GM18505 (cell line): ENCODE measurements at regions not wholly inside any gene's neighbourhood (a gene's known extent, or its start where the extent isn't known, plus 50 kb on each side); places are given as distances from the start of the nearest gene placed in this dataset.

ENCODE experiments used
- ATAC-seq: cut with Tn5 transposase; IDR thresholded peaks from one replicate; pipeline ENCODE4 v1.9.1; 2021; ENCODE audit not compliant: unreplicated experiment
- POLR2A ChIP-seq: IDR thresholded peaks from 4 replicates; pipeline ENCODE4 v1.6.1; 2011; ENCODE audit warnings: borderline replicate concordance; ENCODE audit not compliant: insufficient read depth, insufficient read length; ENCODE audit errors: extremely low read depth

GRCh38 chr12:124419292-124420040 lies 124.6 kb downstream of the RFLNA start:
- ATAC-seq = no peak

GRCh38 chr12:124418791-124419190 lies 123.9 kb downstream of the RFLNA start:
- no peak for ATAC-seq
- TF ChIP-seq POLR2A = no peak

More at GRCh38 chr12:124419292-124420040, 124.6 kb downstream of the RFLNA start:
- no peak for TF ChIP-seq POLR2A

DNA sequence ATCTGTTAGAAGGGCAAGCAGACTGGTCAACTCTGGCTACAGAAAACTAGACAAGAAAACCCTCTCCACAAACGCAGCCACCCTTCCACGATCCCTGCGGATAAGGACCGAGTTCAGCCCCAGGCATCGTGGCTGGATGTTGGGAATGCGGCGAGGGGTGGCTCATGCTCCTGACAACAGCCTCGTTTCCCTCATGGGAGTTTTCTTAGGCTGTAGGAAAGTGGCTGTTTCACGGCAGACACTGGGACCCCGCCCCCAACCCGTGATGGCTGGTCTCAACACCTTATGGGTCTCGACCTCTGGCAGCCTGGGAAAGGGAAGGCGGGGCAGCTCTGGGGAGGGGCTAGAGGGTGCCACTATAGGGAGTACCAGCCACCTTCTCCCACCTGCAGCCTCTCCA lies 123.3 kb downstream of the RFLNA start:
- TF ChIP-seq POLR2A = no peak
- no peak for ATAC-seq

DNA sequence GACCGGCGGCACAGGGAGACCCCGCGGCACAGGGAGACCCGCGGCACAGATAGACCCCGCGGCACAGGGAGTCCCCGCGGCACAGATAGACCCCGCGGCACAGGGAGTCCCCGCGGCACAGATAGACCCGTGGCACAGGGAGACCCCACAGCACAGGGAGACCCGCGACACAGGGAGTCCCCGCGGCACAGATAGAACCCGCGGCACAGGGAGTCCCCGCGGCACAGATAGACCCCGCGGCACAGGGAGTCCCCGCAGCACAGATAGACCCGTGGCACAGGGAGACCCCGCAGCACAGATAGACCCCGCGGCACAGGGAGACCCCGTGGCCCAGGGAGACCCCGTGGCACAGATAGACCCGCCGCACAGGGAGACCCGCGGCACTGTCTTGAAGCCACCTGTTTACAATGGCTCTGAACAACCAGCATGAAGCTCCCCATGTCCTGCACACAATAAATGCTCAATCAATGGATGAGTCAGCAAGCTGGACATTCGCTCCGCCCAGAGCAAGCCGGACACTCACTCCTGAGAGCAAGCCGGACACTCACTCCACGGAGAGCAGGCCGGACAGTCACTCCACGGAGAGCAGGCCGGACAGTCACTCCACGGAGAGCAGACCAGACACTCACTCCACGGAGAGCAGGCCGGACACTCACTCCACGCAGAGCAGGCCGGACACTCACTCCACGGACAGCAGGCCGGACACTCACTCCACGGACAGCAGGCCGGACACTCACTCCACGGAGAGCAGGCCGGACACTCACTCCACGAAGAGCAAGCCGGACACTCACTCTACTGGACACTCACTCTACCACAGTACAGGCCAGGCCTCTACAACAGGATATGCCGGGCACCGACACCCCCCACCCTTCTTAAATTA lies 121.9 kb downstream of the RFLNA start:
- no peak for ATAC-seq
- no peak for TF ChIP-seq POLR2A

GRCh38 chr12:124415064-124415463 lies 120.2 kb downstream of the RFLNA start:
- ATAC-seq = no peak
- no peak for TF ChIP-seq POLR2A

GRCh38 chr12:124413915-124414314 lies 119.0 kb downstream of the RFLNA start:
- no peak for TF ChIP-seq POLR2A
- no peak for ATAC-seq

- TF ChIP-seq POLR2A = no peak
- no peak for ATAC-seq
These were observed 118.5 kb downstream of the RFLNA start for GRCh38 chr12:124413401-124413800.

GRCh38 chr12:124412646-124413015 lies 117.7 kb downstream of the RFLNA start:
- no peak for ATAC-seq

DNA sequence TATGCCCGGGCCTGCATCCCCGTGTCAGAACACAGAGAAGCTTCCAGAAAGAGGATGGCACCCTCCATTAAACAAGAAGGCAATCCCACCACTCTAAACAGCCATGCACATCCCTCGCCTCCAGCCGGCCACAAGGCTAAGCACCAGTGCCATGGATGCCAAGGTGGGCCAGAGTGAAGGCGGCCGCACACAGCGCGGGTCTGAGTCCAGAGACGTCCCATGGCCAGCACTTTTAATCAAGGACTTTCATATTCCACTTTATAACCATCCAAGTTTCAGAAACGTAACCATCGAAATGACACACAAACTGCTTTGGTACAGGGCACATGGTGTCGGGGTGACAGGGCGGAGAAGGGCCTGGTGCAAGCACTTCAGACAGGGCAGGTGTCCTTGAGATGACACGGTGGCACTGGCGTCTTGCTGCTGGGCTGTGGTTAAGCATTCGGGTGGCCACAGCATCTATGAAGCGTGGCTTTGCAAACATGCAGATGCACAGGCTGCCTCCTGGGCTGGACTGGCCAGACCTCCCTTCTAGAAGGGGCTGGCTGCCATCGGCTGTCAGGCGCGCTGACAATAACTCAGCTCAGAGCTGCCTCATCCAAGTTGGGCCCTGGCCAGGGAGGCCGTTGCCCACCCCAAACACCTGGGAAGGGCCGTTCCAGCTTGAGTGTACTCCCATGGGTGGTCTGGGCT lies 117.2 kb downstream of the RFLNA start:
- no peak for TF ChIP-seq POLR2A
- no peak for ATAC-seq

More at GRCh38 chr12:124412646-124413015, 117.7 kb downstream of the RFLNA start:
- no peak for TF ChIP-seq POLR2A

- no peak for ATAC-seq
- TF ChIP-seq POLR2A = no peak
These were observed 116.5 kb downstream of the RFLNA start for GRCh38 chr12:124411281-124411878.

DNA sequence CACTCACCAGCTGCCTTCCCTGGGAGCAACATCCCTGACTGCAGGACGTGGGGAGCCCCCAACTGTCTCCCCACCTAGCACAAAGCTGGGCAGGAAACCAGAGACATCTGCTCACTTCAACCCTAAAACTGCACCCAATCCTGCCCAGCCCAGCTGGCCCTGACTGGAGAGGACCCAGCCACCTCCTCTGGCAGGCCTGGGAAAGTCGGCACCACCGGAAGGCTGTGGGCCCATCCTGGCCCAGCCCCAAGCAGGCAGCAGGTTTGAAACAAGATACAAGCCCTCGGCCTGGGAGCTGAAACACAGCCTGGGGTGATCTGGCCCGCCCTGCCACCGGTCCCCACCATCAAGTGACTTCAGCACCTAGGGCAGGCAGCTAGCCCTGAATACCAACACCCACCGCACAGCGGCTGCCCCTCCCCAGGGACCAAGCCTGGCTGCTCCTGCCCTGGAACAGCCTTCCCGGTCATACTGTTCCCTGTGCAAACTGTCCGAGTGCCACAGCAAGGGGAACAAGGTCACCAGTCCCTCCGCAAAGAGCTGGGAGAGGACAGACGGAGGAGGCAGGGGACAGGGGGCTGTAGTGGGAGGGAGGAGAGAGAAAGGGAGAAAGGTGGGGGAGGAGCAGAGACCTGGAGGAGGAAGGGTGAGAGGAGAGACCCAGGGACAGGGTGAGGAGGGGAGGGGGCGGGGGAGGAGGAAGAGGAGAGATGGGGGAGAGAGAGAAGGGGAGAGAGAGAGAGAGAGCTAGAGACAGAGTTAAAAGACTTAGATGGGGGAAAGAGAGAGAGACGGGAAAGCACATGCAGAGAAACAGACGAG lies 115.7 kb downstream of the RFLNA start:
- no peak for ATAC-seq
- TF ChIP-seq POLR2A = no peak

DNA sequence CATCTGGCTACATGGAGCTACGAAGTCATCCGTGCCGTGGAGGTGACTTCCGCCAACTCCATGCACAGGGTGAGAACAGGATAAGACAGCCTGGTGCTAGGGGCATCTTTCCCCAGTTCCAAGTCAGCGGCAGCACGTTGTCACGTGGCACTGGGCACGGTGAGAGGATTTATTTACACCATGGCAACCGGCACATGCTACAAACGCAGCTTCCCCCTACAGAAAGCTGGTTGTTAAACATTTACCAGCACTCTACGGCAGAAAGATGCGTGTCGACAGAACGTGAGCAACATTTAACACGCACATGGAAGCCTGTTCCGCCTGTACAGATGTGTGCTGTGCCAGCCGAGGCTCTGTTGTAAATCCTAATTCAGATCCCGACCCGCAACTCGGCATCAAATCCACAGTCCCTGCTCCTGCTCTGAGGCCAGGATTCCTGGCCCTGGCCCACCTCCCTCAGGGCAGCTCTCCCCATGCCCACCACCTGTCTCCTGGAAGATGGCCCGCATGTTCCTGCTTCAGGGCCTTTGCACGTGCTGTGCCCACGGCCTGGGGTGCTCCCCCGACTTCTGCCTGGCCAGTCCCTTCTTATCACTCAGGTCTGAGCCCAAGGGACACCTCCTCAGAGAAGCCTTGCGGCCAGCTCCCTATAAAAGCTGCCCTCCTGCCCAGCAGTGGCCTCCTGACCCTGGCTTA lies 114.1 kb downstream of the RFLNA start:
- no peak for TF ChIP-seq POLR2A
- no peak for ATAC-seq
